ENCODE measurements at regions not wholly inside any gene's neighbourhood (a gene's known extent, or its start where the extent isn't known, plus 50 kb on each side); places are given as distances from the start of the nearest gene placed in this dataset.
A peak's percentile ranks its signal among the peaks of the same experiment; 100 is the strongest.

DNA sequence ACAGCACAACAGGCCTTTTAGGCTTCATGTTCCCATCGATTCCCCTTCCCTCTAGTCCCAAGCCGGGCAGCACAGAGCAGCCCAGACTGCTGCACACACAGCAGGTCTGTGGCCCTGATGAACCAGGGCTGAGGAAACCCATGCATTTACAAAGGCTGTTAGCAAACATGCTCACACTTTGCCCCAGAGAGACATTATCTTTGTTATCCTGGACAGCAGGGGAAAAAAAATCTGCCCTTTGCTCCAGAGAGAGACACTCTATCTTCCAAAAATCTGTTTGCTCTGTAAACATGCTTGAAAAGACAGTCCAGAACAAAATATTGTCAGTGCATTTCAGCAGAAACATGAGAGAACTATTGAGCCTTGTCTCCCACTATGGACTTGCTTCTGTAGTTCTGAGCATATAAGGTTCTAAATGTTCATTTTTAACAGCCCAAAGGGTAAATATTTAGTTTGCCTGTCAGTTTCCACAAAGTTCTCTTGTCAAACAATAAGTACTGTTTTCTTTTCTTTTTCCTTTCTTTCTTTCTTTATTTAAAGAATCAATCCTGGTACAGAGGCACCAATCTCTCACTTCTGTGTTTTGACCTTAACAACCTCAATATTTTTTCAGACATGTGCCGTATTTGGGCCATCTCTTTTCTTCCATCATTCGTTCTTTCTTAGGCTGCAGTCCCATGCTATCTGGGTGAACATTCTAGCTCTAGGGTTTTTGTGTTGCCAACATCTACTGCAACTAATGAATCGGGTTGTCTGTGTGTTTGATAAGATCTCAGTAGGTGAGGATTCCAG, 468.0 kb downstream of the EPM2A start (continued):
- TF ChIP-seq, protein P1, sequence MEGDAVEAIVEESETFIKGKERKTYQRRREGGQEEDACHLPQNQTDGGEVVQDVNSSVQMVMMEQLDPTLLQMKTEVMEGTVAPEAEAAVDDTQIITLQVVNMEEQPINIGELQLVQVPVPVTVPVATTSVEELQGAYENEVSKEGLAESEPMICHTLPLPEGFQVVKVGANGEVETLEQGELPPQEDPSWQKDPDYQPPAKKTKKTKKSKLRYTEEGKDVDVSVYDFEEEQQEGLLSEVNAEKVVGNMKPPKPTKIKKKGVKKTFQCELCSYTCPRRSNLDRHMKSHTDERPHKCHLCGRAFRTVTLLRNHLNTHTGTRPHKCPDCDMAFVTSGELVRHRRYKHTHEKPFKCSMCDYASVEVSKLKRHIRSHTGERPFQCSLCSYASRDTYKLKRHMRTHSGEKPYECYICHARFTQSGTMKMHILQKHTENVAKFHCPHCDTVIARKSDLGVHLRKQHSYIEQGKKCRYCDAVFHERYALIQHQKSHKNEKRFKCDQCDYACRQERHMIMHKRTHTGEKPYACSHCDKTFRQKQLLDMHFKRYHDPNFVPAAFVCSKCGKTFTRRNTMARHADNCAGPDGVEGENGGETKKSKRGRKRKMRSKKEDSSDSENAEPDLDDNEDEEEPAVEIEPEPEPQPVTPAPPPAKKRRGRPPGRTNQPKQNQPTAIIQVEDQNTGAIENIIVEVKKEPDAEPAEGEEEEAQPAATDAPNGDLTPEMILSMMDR (CRISPR knock-in tag; IDR thresholded peaks at IDR 0.05), result peak; percentile 16
- TF ChIP-seq AGO1 (IDR thresholded peaks at IDR 0.05; ENCODE audit: low read depth, low read length, poor library complexity, severe bottlenecking) (no peak), ZNF430 (CRISPR knock-in tag; IDR thresholded peaks at IDR 0.05) (peak; percentile 83), SOX5 (CRISPR knock-in tag; IDR thresholded peaks at IDR 0.05; ENCODE audit: borderline replicate concordance) (peak; percentile 100), MTF2 (CRISPR knock-in tag; IDR thresholded peaks at IDR 0.05; ENCODE audit: borderline replicate concordance) (no peak), ELF4 (CRISPR knock-in tag; IDR thresholded peaks at IDR 0.05; ENCODE audit: borderline replicate concordance) (peak; percentile 46; the same call in 1 of the 2 replicates), ZNF383 (CRISPR knock-in tag; IDR thresholded peaks at IDR 0.05; ENCODE audit: borderline replicate concordance) (no peak), EHMT2 (IDR thresholded peaks at IDR 0.05; ENCODE audit: borderline replicate concordance, low read depth, low read length) (peak; percentile 63; the same call in 1 of the 2 replicates), CHCHD3 (CRISPR knock-in tag; IDR thresholded peaks at IDR 0.05) (no peak), ZNF569 (CRISPR knock-in tag; IDR thresholded peaks at IDR 0.05; ENCODE audit: borderline replicate concordance) (peak; percentile 32; the same call in 1 of the 2 replicates), ZNF143 (CRISPR knock-in tag; IDR thresholded peaks at IDR 0.05) (no peak), NCOA1 (CRISPR knock-in tag; IDR thresholded peaks at IDR 0.05) (peak; percentile 98), MAZ (IDR thresholded peaks at IDR 0.05; ENCODE audit: borderline replicate concordance, low read depth, low read length) (no peak), MAZ (CRISPR knock-in tag; IDR thresholded peaks at IDR 0.05; ENCODE audit: low read depth) (peak; percentile 70; the same call in 1 of the 2 replicates), DNMT3B (CRISPR knock-in tag; conservative IDR thresholded peaks at IDR 0.05) (peak; percentile 63; the same call in 1 of the 2 replicates), SP4 (CRISPR knock-in tag; IDR thresholded peaks at IDR 0.05) (no peak), ZBTB38 (CRISPR knock-in tag; IDR thresholded peaks at IDR 0.05) (no peak; the same call in 1 of the 2 replicates), ZNF629 (CRISPR knock-in tag; conservative IDR thresholded peaks at IDR 0.05) (peak; percentile 76; the same call in 1 of the 2 replicates), AHR (CRISPR knock-in tag; IDR thresholded peaks at IDR 0.05) (no peak; the same call in 1 of the 2 replicates), ZNF792 (CRISPR knock-in tag; IDR thresholded peaks at IDR 0.05) (peak; percentile 97)
- TF ChIP-seq, protein P2, sequence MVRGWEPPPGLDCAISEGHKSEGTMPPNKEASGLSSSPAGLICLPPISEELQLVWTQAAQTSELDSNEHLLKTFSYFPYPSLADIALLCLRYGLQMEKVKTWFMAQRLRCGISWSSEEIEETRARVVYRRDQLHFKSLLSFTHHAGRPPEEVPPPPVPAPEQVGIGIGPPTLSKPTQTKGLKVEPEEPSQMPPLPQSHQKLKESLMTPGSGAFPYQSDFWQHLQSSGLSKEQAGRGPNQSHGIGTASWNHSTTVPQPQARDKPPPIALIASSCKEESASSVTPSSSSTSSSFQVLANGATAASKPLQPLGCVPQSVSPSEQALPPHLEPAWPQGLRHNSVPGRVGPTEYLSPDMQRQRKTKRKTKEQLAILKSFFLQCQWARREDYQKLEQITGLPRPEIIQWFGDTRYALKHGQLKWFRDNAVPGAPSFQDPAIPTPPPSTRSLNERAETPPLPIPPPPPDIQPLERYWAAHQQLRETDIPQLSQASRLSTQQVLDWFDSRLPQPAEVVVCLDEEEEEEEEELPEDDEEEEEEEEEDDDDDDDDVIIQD (CRISPR knock-in tag; IDR thresholded peaks at IDR 0.05; ENCODE audit: low read depth), result peak; percentile 99
- TF ChIP-seq, protein P3, sequence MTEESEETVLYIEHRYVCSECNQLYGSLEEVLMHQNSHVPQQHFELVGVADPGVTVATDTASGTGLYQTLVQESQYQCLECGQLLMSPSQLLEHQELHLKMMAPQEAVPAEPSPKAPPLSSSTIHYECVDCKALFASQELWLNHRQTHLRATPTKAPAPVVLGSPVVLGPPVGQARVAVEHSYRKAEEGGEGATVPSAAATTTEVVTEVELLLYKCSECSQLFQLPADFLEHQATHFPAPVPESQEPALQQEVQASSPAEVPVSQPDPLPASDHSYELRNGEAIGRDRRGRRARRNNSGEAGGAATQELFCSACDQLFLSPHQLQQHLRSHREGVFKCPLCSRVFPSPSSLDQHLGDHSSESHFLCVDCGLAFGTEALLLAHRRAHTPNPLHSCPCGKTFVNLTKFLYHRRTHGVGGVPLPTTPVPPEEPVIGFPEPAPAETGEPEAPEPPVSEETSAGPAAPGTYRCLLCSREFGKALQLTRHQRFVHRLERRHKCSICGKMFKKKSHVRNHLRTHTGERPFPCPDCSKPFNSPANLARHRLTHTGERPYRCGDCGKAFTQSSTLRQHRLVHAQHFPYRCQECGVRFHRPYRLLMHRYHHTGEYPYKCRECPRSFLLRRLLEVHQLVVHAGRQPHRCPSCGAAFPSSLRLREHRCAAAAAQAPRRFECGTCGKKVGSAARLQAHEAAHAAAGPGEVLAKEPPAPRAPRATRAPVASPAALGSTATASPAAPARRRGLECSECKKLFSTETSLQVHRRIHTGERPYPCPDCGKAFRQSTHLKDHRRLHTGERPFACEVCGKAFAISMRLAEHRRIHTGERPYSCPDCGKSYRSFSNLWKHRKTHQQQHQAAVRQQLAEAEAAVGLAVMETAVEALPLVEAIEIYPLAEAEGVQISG (CRISPR knock-in tag; IDR thresholded peaks at IDR 0.05), result peak; percentile 96
- TF ChIP-seq, protein P4, sequence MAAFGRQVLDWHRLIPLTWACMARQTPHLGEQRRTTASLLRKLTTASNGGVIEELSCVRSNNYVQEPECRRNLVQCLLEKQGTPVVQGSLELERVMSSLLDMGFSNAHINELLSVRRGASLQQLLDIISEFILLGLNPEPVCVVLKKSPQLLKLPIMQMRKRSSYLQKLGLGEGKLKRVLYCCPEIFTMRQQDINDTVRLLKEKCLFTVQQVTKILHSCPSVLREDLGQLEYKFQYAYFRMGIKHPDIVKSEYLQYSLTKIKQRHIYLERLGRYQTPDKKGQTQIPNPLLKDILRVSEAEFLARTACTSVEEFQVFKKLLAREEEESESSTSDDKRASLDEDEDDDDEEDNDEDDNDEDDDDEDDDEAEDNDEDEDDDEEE (CRISPR knock-in tag; IDR thresholded peaks at IDR 0.05), result no peak

Data from HepG2 (cell line).